ENCODE measurements at regions not wholly inside any gene's neighbourhood (a gene's known extent, or its start where the extent isn't known, plus 50 kb on each side); places are given as distances from the start of the nearest gene placed in this dataset.
"Not testable (repeated sequence)": the region's sequence is repeated elsewhere in the genome, so short reads cannot be mapped to it uniquely, and the experiment has no call there.

DNA sequence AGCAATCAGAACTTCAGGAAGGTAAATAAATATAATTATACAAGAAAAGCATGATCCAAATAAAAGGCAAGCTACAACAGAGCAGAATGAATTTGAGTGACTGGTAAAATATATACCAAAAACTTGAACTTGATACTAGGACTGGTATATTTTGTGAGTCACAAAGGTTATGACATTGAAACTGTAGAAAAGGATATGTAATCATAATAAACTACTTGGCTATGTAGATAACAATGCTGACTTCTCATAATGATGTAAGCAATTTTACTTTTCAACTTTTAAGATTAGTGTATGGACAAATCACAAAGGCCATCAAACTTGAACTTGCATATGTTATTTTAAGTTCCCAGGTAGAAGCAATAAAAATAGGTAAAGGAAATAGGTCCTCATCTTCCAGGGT lies 384.5 kb upstream of the NECTIN3 start:
- Histone ChIP-seq H3K27me3 (ENCODE audit: control insufficient read depth in 1 of 2, insufficient read depth in 2 of 2, low read length in 2 of 2) (no peaks in the 10 kb centered on the region), H3K4me1 (ENCODE audit: control insufficient read depth, insufficient read depth, low read length) (no peaks in the 10 kb centered on the region), H3K36me3 (ENCODE audit: control insufficient read depth in 2 of 2, insufficient read depth in 2 of 2, low read length in 2 of 2) (no peaks in the 10 kb centered on the region), H3K9me3 (ENCODE audit: control insufficient read depth in 2 of 2, low read length in 2 of 2) (no peaks in the 10 kb centered on the region), H3K9ac (ENCODE audit: low read length in 2 of 2) (no peak overlapping the region), H3K27ac (ENCODE audit: low read length) (no peak overlapping the region), H3K4me3 (ENCODE audit: low read length in 2 of 2) (no peak overlapping the region)

GRCh38 chr3:110697961-110698360 lies 373.7 kb upstream of the NECTIN3 start:
- Histone ChIP-seq H3K36me3 (ENCODE audit: control insufficient read depth in 2 of 2, insufficient read depth in 2 of 2, low read length in 2 of 2) (no peaks in the 10 kb centered on the region), H3K27ac (ENCODE audit: low read length) (no peak overlapping the region), H3K9ac (ENCODE audit: low read length in 2 of 2) (no peak overlapping the region), H3K4me1 (ENCODE audit: control insufficient read depth, insufficient read depth, low read length) (no peaks in the 10 kb centered on the region), H3K4me3 (ENCODE audit: low read length in 2 of 2) (no peak overlapping the region), H3K9me3 (ENCODE audit: control insufficient read depth in 2 of 2, low read length in 2 of 2) (no peaks in the 10 kb centered on the region), H3K27me3 (ENCODE audit: control insufficient read depth in 1 of 2, insufficient read depth in 2 of 2, low read length in 2 of 2) (no peaks in the 10 kb centered on the region)

- H3K27me3 ChIP-seq (ENCODE audit: control insufficient read depth in 1 of 2, insufficient read depth in 2 of 2, low read length in 2 of 2); H3K9me3 ChIP-seq (ENCODE audit: control insufficient read depth in 2 of 2, low read length in 2 of 2); H3K36me3 ChIP-seq (ENCODE audit: control insufficient read depth in 2 of 2, insufficient read depth in 2 of 2, low read length in 2 of 2); H3K4me1 ChIP-seq (ENCODE audit: control insufficient read depth, insufficient read depth, low read length); H3K4me3 ChIP-seq (ENCODE audit: low read length in 2 of 2); H3K9ac ChIP-seq (ENCODE audit: low read length in 2 of 2); H3K27ac ChIP-seq (ENCODE audit: low read length): not testable (repeated sequence)
These were observed 367.3 kb upstream of the NECTIN3 start for GRCh38 chr3:110704332-110704731.

DNA sequence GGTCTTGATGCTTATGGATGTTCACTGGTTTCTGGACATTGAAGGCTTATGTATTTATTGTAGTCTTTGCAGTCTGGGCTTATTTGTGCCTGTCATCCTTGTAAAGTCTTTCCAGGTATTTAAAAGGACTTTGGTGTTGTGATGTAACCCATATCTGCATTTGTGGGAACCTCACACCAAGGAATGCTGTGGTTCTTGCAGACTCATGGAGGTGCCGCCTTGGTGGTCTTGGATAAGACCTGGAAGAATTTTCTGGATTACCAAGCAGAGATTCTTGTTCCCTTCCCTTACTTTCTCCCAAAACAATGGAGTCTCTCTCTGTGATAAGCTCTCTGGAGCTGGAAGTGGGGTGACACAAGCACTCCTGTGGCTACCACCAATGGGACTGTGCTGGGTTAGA lies 363.5 kb upstream of the NECTIN3 start:
- H3K9me3 ChIP-seq (ENCODE audit: control insufficient read depth in 2 of 2, low read length in 2 of 2), result no peaks in the 10 kb centered on the region
- no peaks in the 10 kb centered on the region for H3K36me3 ChIP-seq (ENCODE audit: control insufficient read depth in 2 of 2, insufficient read depth in 2 of 2, low read length in 2 of 2)
- H3K4me1 ChIP-seq (ENCODE audit: control insufficient read depth, insufficient read depth, low read length), result no peaks in the 10 kb centered on the region
- no peaks in the 10 kb centered on the region for H3K27me3 ChIP-seq (ENCODE audit: control insufficient read depth in 1 of 2, insufficient read depth in 2 of 2, low read length in 2 of 2)
- H3K4me3 ChIP-seq (ENCODE audit: low read length in 2 of 2), result no peak overlapping the region
- no peak overlapping the region for H3K9ac ChIP-seq (ENCODE audit: low read length in 2 of 2)
- H3K27ac ChIP-seq (ENCODE audit: low read length), result no peak overlapping the region

GRCh38 chr3:110710156-110710555 lies 361.5 kb upstream of the NECTIN3 start:
- H3K4me1 ChIP-seq (ENCODE audit: control insufficient read depth, insufficient read depth, low read length), result no peaks in the 10 kb centered on the region
- no peaks in the 10 kb centered on the region for H3K27me3 ChIP-seq (ENCODE audit: control insufficient read depth in 1 of 2, insufficient read depth in 2 of 2, low read length in 2 of 2)
- no peak overlapping the region for H3K4me3 ChIP-seq (ENCODE audit: low read length in 2 of 2)
- H3K9ac ChIP-seq (ENCODE audit: low read length in 2 of 2), result no peak overlapping the region
- H3K9me3 ChIP-seq (ENCODE audit: control insufficient read depth in 2 of 2, low read length in 2 of 2), result no peaks in the 10 kb centered on the region
- no peak overlapping the region for H3K27ac ChIP-seq (ENCODE audit: low read length)
- H3K36me3 ChIP-seq (ENCODE audit: control insufficient read depth in 2 of 2, insufficient read depth in 2 of 2, low read length in 2 of 2), result no peaks in the 10 kb centered on the region

DNA sequence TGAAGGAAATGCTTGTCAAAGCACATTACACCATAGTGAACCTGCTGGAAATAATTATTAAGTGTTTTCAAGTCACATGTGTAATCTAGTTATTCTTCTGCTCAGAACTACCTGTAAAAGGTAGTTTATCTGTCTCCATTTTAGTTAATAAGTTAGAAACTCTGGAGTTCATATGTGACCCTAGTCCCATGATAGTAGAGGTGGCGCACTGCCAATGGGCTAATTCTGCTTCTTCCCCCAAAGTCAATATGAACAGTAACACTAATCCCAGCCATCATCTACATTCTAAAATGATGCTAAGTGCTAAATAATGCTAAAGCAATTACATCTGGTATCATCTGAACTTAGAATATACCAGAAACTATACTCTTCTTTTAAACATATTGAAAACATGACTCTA lies 361.0 kb upstream of the NECTIN3 start:
- Histone ChIP-seq H3K4me1 (ENCODE audit: control insufficient read depth, insufficient read depth, low read length) (no peaks in the 10 kb centered on the region), H3K36me3 (ENCODE audit: control insufficient read depth in 2 of 2, insufficient read depth in 2 of 2, low read length in 2 of 2) (no peaks in the 10 kb centered on the region), H3K9me3 (ENCODE audit: control insufficient read depth in 2 of 2, low read length in 2 of 2) (no peaks in the 10 kb centered on the region)

DNA sequence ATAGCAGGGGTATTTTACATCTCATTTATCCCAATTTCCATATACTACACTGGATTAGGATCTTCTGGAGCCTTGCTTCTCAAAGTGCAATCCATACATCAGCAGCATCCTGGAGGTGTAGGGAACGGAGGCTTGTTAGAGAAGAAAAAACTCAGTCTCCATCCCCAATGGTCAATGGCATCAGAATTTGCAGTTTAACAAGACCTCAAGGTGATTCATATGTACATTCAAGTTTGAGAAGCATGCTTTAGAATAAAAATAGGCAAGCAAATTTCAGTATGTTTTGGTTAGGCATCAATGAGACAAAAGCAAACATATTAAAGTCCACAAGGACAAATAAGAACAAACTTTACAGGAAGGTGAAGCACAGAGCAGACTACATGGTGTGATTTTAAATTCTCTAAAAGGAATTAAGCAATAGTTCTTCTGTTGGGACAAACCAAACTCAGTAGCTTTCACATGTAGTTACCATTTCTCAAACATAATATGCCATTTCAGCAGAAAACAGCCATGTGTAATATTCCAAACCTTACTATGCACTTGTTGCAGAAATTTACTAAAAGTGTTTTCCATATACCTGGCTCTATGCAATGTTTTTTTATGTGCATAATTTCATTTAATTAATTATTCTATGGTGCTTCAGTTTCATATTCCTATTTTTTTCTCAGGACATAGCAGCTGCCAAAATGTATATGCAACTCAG lies 360.3 kb upstream of the NECTIN3 start:
- Histone ChIP-seq H3K9ac (ENCODE audit: low read length in 2 of 2) (no peak overlapping the region), H3K27ac (ENCODE audit: low read length) (no peak overlapping the region), H3K36me3 (ENCODE audit: control insufficient read depth in 2 of 2, insufficient read depth in 2 of 2, low read length in 2 of 2) (no peaks in the 10 kb centered on the region), H3K9me3 (ENCODE audit: control insufficient read depth in 2 of 2, low read length in 2 of 2) (no peaks in the 10 kb centered on the region), H3K4me1 (ENCODE audit: control insufficient read depth, insufficient read depth, low read length) (no peaks in the 10 kb centered on the region), H3K27me3 (ENCODE audit: control insufficient read depth in 1 of 2, insufficient read depth in 2 of 2, low read length in 2 of 2) (no peaks in the 10 kb centered on the region), H3K4me3 (ENCODE audit: low read length in 2 of 2) (no peak overlapping the region)

More for the DNA sequence above, 361.0 kb upstream of the NECTIN3 start:
- no peaks in the 10 kb centered on the region for H3K27me3 ChIP-seq (ENCODE audit: control insufficient read depth in 1 of 2, insufficient read depth in 2 of 2, low read length in 2 of 2)
- H3K4me3 ChIP-seq (ENCODE audit: low read length in 2 of 2), result no peak overlapping the region
- no peak overlapping the region for H3K27ac ChIP-seq (ENCODE audit: low read length)
- no peak overlapping the region for H3K9ac ChIP-seq (ENCODE audit: low read length in 2 of 2)

DNA sequence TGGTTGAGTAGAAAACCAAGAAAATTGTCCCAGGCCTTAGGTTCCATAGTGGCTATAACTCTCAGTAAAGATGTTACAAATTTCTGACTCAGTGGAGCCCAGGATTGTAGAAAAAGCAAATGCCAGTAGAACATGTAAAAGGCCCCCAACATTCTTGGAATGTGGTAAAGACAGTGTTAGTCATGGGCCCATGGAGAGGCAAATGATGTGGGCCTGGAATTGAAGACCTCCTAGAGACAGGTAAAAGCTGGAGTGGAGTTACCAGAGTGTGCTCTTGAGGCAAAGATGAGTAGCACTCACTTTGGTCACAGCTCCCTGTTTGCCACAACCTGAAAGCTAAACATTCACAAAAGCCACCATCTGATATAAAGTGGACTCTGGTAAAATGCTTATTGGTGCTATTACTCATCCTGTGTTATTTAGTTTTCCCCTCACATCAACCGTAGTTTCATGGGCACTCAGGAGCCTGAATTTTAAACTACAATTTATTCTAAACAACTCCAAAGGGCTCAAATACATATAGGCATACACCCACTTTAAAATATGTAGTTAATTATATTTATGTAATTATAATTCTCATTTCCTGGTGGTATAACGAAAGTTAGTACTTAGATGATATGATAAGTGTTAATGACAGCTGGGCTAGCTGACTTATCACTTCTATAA lies 359.6 kb upstream of the NECTIN3 start:
- Histone ChIP-seq H3K9ac (ENCODE audit: low read length in 2 of 2) (no peak overlapping the region), H3K27me3 (ENCODE audit: control insufficient read depth in 1 of 2, insufficient read depth in 2 of 2, low read length in 2 of 2) (no peaks in the 10 kb centered on the region), H3K36me3 (ENCODE audit: control insufficient read depth in 2 of 2, insufficient read depth in 2 of 2, low read length in 2 of 2) (no peaks in the 10 kb centered on the region), H3K9me3 (ENCODE audit: control insufficient read depth in 2 of 2, low read length in 2 of 2) (no peaks in the 10 kb centered on the region), H3K4me3 (ENCODE audit: low read length in 2 of 2) (no peak overlapping the region), H3K27ac (ENCODE audit: low read length) (no peak overlapping the region), H3K4me1 (ENCODE audit: control insufficient read depth, insufficient read depth, low read length) (no peaks in the 10 kb centered on the region)

DNA sequence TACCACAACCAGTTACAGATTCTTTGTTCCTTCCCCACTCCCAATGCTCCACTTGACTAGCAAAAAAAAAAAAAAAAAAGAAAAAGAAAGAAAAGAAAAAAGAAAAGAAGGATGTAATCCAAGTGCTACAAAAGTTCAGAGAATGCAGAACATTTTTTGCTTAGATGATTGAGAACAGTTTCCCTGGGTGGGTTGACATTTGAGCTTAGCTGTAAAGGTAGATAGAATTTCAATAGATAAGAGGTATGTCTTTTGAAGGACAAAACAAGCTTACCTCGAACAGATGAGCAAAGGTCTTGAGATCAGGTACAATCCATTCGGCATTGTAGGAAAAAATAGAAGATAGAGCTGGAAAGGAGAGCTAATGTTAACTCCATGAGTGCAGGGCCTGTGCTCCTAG lies 344.6 kb upstream of the NECTIN3 start:
- H3K36me3 ChIP-seq (ENCODE audit: control insufficient read depth in 2 of 2, insufficient read depth in 2 of 2, low read length in 2 of 2), result no peaks in the 10 kb centered on the region
- H3K9ac ChIP-seq (ENCODE audit: low read length in 2 of 2), result no peak overlapping the region
- H3K27me3 ChIP-seq (ENCODE audit: control insufficient read depth in 1 of 2, insufficient read depth in 2 of 2, low read length in 2 of 2), result no peaks in the 10 kb centered on the region
- no peaks in the 10 kb centered on the region for H3K4me1 ChIP-seq (ENCODE audit: control insufficient read depth, insufficient read depth, low read length)
- H3K4me3 ChIP-seq (ENCODE audit: low read length in 2 of 2), result no peak overlapping the region
- no peaks in the 10 kb centered on the region for H3K9me3 ChIP-seq (ENCODE audit: control insufficient read depth in 2 of 2, low read length in 2 of 2)
- no peak overlapping the region for H3K27ac ChIP-seq (ENCODE audit: low read length)

DNA sequence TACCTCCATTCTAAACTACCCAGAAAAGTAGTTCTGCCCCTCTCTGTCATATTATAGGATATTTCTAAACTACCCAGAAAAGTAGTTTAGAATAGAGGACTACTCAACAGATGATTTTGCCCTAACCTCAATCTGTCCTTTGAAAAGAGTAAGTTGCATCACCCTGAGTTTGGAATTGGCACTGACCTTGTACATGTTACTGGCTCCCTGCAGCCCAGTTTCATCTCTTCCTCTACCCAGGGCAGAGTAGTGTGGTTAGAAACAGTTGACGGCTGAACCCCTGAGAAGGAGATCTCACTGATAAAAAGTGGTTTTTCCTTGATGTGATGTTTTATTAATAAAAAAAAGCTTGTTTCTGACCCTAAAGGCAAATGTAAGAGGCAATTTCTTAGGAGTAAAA lies 340.5 kb upstream of the NECTIN3 start:
- Histone ChIP-seq H3K9ac (ENCODE audit: low read length in 2 of 2) (no peak overlapping the region), H3K4me1 (ENCODE audit: control insufficient read depth, insufficient read depth, low read length) (no peaks in the 10 kb centered on the region), H3K27ac (ENCODE audit: low read length) (no peak overlapping the region), H3K27me3 (ENCODE audit: control insufficient read depth in 1 of 2, insufficient read depth in 2 of 2, low read length in 2 of 2) (no peaks in the 10 kb centered on the region), H3K4me3 (ENCODE audit: low read length in 2 of 2) (no peak overlapping the region), H3K36me3 (ENCODE audit: control insufficient read depth in 2 of 2, insufficient read depth in 2 of 2, low read length in 2 of 2) (no peaks in the 10 kb centered on the region), H3K9me3 (ENCODE audit: control insufficient read depth in 2 of 2, low read length in 2 of 2) (no peaks in the 10 kb centered on the region)

- Histone ChIP-seq H3K36me3 (ENCODE audit: control insufficient read depth in 2 of 2, insufficient read depth in 2 of 2, low read length in 2 of 2) (no peaks in the 10 kb centered on the region), H3K4me3 (ENCODE audit: low read length in 2 of 2) (no peak overlapping the region), H3K9ac (ENCODE audit: low read length in 2 of 2) (no peak overlapping the region), H3K4me1 (ENCODE audit: control insufficient read depth, insufficient read depth, low read length) (no peaks in the 10 kb centered on the region), H3K9me3 (ENCODE audit: control insufficient read depth in 2 of 2, low read length in 2 of 2) (no peaks in the 10 kb centered on the region), H3K27me3 (ENCODE audit: control insufficient read depth in 1 of 2, insufficient read depth in 2 of 2, low read length in 2 of 2) (no peaks in the 10 kb centered on the region), H3K27ac (ENCODE audit: low read length) (no peak overlapping the region)
These were observed 339.2 kb upstream of the NECTIN3 start for GRCh38 chr3:110732420-110732819.

All from stomach smooth muscle (tissue), 2 donors.